ENCODE measurements at regions not wholly inside any gene's neighbourhood (a gene's known extent, or its start where the extent isn't known, plus 50 kb on each side); places are given as distances from the start of the nearest gene placed in this dataset.

- no peaks in the 10 kb centered on the region for H3K4me1 ChIP-seq (ENCODE audit: insufficient read depth, low read length, poor library complexity, severe bottlenecking)
- H3K9me3 ChIP-seq (ENCODE audit: insufficient read depth, low read depth, low read length), result no peaks in the 10 kb centered on the region
- no peak overlapping the region for H3K4me2 ChIP-seq (ENCODE audit: low read depth, low read length, poor library complexity, severe bottlenecking)
- no peaks in the 10 kb centered on the region for H3K36me3 ChIP-seq (ENCODE audit: insufficient read depth, low read length)
- TF ChIP-seq, protein P1, sequence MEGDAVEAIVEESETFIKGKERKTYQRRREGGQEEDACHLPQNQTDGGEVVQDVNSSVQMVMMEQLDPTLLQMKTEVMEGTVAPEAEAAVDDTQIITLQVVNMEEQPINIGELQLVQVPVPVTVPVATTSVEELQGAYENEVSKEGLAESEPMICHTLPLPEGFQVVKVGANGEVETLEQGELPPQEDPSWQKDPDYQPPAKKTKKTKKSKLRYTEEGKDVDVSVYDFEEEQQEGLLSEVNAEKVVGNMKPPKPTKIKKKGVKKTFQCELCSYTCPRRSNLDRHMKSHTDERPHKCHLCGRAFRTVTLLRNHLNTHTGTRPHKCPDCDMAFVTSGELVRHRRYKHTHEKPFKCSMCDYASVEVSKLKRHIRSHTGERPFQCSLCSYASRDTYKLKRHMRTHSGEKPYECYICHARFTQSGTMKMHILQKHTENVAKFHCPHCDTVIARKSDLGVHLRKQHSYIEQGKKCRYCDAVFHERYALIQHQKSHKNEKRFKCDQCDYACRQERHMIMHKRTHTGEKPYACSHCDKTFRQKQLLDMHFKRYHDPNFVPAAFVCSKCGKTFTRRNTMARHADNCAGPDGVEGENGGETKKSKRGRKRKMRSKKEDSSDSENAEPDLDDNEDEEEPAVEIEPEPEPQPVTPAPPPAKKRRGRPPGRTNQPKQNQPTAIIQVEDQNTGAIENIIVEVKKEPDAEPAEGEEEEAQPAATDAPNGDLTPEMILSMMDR (conservative IDR thresholded peaks at IDR 0.05; ENCODE audit: low read length), result no peak
- TF ChIP-seq EZH2phosphoT487 (IDR thresholded peaks at IDR 0.05; ENCODE audit: borderline replicate concordance), result no peak
- H2AFZ ChIP-seq (ENCODE audit: low read length), result no peak overlapping the region
- no peak overlapping the region for H3K9ac ChIP-seq (ENCODE audit: low read depth, low read length, poor library complexity, severe bottlenecking)
- no peaks in the 10 kb centered on the region for H3F3A ChIP-seq (ENCODE audit: low read depth)
- no peak overlapping the region for H3K4me3 ChIP-seq (ENCODE audit: low read length, poor library complexity, severe bottlenecking)
- no peaks in the 10 kb centered on the region for H3K79me2 ChIP-seq (ENCODE audit: insufficient read depth, low read length)
- H4K20me1 ChIP-seq (ENCODE audit: insufficient read depth, low read length, poor library complexity, severe bottlenecking), result no peaks in the 10 kb centered on the region
- no peaks in the 10 kb centered on the region for H3K9me2 ChIP-seq (replicated peaks; ENCODE audit: low read depth, low read length)
- no peaks in the 10 kb centered on the region for H3K27me3 ChIP-seq (ENCODE audit: insufficient read depth, low read length, poor library complexity, severe bottlenecking)
Measured at GRCh38 chr2:133835821-133836619, 267.8 kb upstream of the NCKAP5 start.

DNA sequence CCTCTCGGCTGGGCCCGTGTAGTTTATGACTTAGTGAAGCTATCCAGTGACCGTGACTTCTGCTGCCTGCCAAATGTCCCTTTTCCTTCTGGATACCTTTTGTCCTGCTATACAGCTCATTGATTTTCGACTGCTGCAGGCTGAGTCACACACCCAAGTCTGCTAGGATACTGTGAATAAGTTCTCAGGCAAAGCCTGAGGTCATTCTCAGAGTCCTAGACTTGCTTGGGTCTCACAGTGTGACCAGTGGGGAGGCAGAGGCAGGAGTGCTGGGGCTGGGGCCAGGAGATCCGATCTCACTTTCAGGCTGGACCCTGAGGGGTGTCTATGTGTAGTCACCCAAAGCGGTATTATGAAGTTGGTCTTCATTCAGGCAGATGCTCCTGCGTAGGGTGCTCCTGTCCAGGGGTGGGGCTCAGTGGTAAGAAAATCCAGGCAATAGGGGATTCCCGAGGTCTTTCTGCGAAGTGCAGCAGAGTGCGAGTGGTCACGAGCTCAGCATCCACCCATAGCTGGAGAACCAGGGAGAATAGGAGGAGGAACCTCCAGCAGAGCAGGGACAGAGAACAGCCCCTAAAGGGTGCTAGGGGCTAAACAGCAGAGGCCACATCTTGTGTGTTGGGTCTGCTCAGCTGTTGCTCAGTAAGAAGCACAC is 268.6 kb upstream of the NCKAP5 start:
- Histone ChIP-seq H3K4me2 (ENCODE audit: low read depth, low read length, poor library complexity, severe bottlenecking) (no peak overlapping the region), H2AFZ (ENCODE audit: low read length) (no peak overlapping the region)

GRCh38 chr2:133837441-133838094 is 269.3 kb upstream of the NCKAP5 start:
- no peak overlapping the region for H2AFZ ChIP-seq (ENCODE audit: low read length)
- no peaks in the 10 kb centered on the region for H3K36me3 ChIP-seq (ENCODE audit: insufficient read depth, low read length)
- H3K79me2 ChIP-seq (ENCODE audit: insufficient read depth, low read length), result no peaks in the 10 kb centered on the region
- H3F3A ChIP-seq (ENCODE audit: low read depth), result no peaks in the 10 kb centered on the region
- no peak overlapping the region for H3K9ac ChIP-seq (ENCODE audit: low read depth, low read length, poor library complexity, severe bottlenecking)
- H3K4me1 ChIP-seq (ENCODE audit: insufficient read depth, low read length, poor library complexity, severe bottlenecking), result no peaks in the 10 kb centered on the region
- TF ChIP-seq, protein P1 (conservative IDR thresholded peaks at IDR 0.05; ENCODE audit: low read length), result no peak
- no peak for TF ChIP-seq EZH2phosphoT487 (IDR thresholded peaks at IDR 0.05; ENCODE audit: borderline replicate concordance)
- no peak overlapping the region for H3K4me3 ChIP-seq (ENCODE audit: low read length, poor library complexity, severe bottlenecking)
- no peak overlapping the region for H3K4me2 ChIP-seq (ENCODE audit: low read depth, low read length, poor library complexity, severe bottlenecking)
- H3K27me3 ChIP-seq (ENCODE audit: insufficient read depth, low read length, poor library complexity, severe bottlenecking), result no peaks in the 10 kb centered on the region
- no peaks in the 10 kb centered on the region for H4K20me1 ChIP-seq (ENCODE audit: insufficient read depth, low read length, poor library complexity, severe bottlenecking)
- H3K9me2 ChIP-seq (replicated peaks; ENCODE audit: low read depth, low read length), result no peaks in the 10 kb centered on the region
- no peaks in the 10 kb centered on the region for H3K9me3 ChIP-seq (ENCODE audit: insufficient read depth, low read depth, low read length)

More for the DNA sequence above, 268.6 kb upstream of the NCKAP5 start:
- Histone ChIP-seq H3K9me3 (ENCODE audit: insufficient read depth, low read depth, low read length) (no peaks in the 10 kb centered on the region), H3K27me3 (ENCODE audit: insufficient read depth, low read length, poor library complexity, severe bottlenecking) (no peaks in the 10 kb centered on the region), H4K20me1 (ENCODE audit: insufficient read depth, low read length, poor library complexity, severe bottlenecking) (no peaks in the 10 kb centered on the region), H3K4me1 (ENCODE audit: insufficient read depth, low read length, poor library complexity, severe bottlenecking) (no peaks in the 10 kb centered on the region), H3K4me3 (ENCODE audit: low read length, poor library complexity, severe bottlenecking) (no peak overlapping the region), H3F3A (ENCODE audit: low read depth) (no peaks in the 10 kb centered on the region), H3K79me2 (ENCODE audit: insufficient read depth, low read length) (no peaks in the 10 kb centered on the region), H3K36me3 (ENCODE audit: insufficient read depth, low read length) (no peaks in the 10 kb centered on the region), H3K9me2 (replicated peaks; ENCODE audit: low read depth, low read length) (no peaks in the 10 kb centered on the region), H3K9ac (ENCODE audit: low read depth, low read length, poor library complexity, severe bottlenecking) (no peak overlapping the region)
- TF ChIP-seq, protein P1 (conservative IDR thresholded peaks at IDR 0.05; ENCODE audit: low read length), result no peak

Data from Loucy (cell line).